HK-2 (cell line): ENCODE measurements at regions not wholly inside any gene's neighbourhood (a gene's known extent, or its start where the extent isn't known, plus 50 kb on each side); places are given as distances from the start of the nearest gene placed in this dataset.

Source experiments
- DNase-seq: peaks from one replicate; pipeline ENCODE4 v3.0.0-alpha.2; 2018; ENCODE audit not compliant: unreplicated experiment

DNA sequence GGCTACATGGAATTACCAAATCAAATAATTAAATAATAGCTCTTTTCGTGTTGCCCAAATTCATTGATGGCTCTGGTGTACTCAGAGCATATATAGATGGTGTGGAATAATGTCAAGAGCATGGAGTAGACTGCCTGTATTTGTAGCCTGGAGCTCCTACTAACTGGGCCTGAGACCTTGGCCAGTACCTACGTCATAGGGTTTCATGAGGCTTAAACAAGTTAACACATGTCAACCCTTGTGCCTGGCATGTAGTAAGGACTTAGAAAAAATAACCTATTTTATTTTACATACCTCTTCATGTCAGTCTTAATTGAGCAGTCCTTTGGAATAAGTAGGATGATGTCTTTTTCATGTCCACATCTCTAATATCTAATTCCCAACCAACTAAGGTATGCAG lies 223.7 kb upstream of the DPH6 start:
- no peak for DNase-seq

DNA sequence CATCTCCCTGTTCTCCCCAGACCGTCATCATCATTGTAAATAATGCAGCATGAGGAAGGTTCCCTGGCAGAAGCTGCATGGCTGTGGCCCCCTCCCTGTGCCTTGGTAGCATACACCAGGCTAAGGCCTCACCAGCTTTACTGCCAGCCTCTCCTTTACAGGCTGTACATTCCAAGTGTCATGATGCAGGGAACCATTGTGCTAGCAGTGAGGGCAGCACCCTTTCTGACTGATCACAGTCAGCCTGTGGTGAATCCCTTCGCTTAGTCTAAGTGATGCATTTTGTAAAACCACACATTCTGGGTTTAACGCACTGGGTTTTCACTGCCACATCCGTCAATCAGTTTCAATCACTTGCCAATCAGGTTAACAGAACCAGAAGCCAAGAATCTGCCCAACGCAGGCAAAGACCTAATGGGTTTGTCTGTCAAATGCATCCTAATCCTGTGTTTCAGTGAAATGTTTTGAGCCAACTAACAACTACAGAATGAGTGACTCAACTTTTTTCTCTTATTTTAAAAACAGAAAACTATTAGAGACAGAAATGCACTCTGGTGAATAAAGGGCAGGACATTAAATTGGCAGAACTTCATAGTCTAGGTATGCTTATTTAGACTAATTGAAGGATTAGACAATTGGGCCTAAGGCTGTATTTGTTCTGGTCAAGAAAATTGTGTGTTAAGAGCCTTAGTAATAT lies 225.9 kb upstream of the DPH6 start:
- no peak for DNase-seq

DNA sequence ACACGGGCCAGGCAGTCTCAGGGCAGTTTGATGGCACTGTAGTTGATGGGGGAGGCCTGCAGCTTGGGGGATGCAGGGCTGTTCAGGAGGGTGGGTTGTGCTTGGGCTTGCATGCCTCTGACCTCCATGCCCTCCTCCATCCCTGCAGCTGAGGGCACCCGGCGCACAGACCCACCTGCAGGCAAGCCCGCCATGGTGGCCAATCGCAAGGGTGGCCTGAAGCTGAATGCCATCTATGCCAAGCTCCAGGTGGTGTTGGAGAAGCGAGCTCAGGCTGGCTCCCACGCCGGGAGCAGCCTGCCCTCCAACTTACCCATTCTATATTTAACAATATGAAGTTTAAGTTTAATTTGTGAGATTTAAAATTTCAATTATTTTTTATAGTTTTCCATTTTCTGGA lies 228.7 kb upstream of the DPH6 start:
- DNase-seq: no peak

DNA sequence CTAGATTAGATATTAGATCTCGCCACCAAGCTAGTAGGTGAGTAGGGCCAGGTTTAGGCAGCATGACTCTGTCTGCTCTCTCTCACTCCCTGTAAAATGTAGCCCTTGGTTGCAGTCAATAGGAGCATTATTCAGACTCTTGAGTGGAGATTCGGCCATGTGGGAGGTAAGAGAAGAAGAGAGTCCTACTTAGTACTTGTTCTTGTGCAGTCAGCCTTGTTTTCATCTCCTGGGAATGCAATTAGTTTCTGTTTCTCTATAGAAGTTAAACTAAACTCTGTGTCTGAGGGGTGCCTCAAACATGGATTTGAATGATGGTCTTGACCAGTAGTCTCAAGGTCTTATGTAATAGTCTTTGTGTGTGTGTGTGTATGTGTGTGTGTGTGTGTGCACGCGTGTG lies 229.5 kb upstream of the DPH6 start:
- no peak for DNase-seq

DNA sequence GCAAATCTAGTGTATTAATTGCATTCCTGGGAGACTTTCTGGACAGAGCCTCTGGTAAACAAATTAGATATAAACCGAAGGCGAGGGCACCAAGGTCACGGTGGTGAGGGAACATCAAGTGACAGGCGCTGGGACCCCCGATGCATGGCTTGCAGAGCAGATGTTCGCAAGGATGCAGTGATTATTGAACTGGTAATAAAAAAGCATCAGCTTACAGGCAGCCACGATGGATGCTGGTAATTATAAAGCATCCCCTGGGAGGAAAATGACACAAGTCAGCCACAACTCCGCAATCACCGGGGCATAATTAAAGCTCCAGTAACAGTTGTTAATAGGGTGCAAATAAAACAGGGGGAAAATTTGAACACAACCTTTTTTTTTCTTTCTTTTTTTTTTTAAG lies 231.1 kb upstream of the DPH6 start:
- no peak for DNase-seq

DNA sequence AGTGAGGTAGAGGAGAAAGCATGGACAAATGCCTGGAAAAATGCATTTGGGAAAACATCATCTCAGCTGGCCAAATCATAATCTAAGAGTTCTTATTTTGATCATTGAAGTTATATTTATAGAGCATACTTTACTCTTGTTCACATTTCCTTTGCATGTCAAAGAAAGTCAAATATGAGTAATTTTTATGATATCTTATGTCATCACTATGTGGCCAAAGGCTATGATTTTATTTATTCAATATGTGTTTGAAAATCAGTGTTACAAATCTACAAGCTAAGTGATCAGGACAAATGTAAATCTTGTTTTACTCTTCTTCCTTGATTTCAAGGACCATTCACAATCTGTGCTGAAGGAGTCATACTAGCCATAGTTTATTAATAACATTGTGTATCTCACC lies 237.2 kb upstream of the DPH6 start:
- DNase-seq: no peak

DNA sequence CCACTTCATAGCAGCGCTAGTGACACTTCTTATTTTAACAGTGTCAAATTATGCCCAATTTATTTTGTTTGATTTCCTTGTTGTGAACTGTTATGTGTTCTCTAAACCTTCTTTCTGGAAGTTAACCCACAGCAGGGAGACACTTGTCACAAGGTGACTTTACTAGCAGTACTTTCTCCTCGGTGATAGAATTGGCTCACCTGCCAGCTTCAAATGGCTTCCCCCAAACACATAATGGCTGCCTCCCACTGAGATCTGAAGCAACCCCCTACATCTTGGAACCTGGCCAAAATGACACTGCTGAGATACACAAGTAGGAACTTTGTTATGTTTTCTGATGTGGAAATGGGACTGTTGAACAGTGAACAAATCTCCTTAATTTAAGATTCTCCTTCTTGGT lies 238.8 kb upstream of the DPH6 start:
- DNase-seq: no peak

DNA sequence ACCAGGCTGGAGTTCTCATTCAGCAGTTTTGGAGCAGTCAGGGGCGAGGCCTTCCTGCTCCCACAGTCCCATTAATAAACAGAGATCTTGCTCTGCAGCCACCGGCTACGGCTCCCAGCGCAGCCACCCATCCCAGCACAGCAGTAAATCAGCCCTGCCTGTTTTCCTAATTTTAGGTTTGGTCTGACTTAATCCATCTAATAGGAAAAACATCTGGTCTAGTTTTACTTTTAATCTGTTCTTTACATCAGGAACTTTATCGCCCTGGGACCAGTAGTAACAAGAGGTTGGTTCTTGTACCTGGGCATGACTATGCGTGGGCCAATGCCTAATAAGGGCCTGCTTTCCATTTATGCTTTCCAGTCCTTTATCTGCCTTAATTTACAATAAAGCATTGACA lies 264.0 kb upstream of the DPH6 start:
- no peak for DNase-seq

DNA sequence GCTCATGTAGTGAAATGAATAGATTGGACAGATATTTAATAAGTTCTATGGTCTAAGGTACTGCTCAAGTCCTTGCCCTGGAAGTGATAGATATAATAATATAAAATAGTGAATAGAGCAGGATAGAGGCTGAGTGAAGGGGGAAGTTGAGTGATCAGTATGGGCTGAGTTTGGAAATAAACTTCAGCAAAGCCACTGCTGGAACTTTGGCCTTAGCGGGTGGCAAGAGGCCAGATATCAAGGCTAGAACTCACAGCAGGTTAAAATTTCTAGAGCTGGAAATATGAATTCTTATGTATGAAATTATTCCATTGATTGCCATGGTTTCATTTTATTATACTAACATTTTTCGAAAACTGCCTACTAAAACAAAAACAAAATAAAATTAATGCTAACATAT lies 267.6 kb upstream of the DPH6 start:
- no peak for DNase-seq

DNA sequence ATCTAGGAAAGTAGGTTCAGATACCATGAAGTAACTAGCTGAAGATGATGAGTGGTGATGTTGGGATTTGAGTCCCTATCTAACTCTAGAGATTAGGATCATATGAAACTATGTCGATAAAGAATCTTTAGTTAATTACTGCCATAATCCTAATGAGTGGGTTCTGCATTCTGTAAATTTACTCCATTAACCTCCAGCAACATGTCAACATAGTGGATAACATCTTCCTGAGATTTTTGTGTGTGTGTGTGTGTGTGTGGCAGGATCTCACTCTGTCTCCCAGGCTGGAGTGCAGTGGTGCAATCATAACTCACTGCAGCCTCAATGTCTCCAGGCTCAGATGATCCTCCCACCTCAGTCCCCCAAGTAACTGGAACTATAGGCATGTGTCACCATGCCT lies 272.9 kb upstream of the DPH6 start:
- DNase-seq: no peak

DNA sequence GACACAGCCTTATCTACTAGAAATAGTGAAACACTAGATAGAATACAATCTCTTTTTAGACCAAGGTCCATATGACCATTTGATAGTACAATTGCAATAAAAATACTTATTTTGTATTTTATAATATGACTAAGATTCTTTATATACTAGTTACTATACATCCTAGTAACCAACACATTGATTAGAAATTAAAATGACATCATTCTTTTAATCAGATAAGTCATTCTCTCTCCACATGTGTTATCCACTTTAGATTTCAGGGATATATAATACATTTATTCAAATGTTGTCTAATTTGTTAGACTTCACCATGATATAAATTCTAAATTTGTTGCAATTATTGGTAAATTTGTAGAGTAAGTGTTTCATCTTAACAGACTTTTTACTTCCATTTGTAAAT lies 276.2 kb upstream of the DPH6 start:
- DNase-seq: no peak

DNA sequence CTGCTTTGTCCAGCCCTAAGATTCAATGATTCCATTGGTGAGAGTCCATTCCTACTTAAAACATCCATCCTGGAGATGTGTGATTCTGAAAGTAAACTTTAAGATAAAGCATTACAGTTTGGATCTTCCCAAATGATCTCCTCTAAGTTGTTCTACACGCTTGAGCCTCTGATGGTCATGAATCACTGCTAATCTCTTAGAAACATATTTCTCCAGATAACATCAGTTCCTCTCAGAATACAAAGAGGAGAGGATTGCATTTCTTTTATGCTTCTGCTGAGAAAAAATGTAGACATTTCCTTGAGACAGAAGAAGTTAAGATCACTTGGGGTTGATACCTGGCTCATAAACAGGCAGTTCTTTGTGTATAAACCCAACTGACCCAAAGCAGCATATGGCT lies 281.2 kb upstream of the DPH6 start:
- DNase-seq: no peak

DNA sequence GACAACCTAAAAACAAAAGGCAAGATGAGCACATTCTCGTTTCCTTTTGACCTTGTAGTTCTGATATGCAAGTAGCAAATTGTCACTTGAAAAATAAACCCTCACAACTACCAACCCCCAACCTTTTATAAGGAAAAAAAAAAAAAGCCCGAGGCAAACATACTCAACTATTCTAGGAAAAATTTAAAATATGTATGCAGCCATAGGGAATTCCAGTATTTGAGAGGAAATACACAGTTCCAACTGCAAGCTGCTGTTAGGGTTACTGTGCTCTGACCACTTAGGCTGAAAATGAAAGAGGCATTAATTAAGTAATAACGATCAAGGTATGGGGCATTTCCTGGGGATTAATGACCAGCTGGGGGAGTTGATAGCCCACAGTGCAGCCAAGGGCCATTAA lies 281.9 kb upstream of the DPH6 start:
- DNase-seq: no peak

DNA sequence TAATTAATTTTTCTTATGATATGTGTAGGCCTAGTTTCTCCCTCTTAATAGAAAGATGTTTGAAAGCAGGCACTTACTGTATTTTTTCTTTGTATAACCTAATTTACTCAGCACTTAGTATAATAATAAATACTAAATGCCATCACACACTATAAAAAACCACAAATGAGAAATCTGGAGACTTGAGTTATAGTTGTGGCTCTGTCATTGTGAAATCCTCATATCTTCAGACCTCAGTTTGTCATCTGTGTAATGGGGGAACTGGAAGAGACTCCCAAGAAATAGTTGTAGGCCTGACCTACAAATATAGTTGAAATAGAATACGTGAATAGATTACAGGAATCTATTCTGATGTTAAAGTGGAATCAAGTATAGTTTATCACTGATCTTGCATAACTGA lies 287.6 kb upstream of the DPH6 start:
- DNase-seq: no peak

DNA sequence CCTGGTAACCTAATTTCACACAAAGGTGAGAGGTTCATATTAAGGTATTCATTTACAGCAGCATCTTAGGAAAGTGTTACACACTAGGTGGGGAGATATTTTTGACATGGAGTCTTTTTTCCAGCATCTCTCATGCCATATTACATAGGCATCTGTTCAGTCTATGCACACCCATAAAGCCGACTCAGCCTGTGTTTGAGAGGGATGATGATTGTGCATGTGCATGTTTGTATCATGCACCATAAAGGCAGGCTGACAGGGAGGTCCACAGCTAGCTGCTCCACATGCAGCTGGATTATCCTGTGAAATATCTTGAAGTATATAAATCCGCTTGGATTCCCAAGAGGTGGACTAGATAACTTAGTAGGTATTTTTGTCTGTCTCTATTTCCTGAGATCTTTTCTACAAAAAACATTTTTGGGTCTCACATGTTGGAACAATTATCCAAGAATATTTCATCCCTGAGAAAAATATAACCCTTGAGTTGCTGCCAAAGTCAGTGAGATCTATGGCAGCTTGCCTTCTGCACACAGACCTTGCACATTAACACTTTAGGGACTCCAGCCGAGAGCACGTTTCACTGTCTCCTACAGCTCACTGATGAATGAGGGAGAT lies 288.4 kb upstream of the DPH6 start:
- DNase-seq: no peak

DNA sequence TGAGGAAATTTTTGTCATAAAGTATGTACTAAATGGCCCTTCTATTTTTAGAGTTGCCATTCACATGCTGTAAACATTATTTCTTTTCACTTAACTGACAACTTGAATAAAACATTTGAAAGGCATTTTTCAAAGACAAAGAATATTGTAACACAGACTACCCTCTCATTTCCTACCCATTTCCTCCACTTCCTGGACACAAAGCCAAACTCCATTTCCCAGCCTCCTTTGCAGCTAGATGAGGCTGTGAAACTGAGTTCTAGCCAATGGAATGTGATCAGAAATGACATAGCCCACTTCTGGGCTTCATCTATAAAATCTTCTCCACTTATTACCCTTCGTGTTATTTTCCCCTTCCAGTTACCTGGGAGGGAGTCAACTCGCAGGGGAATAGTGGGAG lies 288.9 kb upstream of the DPH6 start:
- DNase-seq: no peak

DNA sequence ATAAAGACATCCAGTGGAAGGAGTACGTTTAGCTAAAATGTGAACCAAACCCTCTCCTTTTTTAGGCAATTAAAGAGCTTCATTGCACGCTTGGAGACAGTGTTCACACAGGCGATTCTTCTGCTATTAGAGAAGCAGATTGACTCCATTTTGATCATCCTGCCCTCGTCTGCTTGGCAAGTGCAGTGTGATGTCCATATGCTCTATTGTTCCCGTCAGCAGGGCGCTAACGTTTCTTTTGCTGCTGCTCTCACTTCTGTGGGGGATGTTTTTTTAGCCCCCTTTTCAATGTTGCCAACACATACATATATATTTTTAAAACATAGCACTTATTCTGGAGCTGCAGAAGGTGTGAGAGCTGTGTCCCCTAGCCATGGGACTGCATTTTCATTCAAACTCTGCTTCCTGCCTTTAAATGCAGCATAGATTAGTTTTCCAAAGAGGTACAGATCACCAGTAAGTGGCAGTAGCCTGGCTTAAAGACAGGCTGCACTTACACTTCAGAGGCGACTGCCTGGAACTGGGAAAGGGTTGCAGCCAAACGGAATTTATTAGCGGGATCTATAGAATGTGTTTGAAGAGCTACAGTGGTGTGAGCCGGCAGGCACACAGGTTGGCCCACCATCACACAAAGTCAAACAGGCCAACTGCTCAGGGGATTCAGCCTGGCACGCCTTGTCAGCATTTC lies 292.6 kb upstream of the DPH6 start:
- no peak for DNase-seq

DNA sequence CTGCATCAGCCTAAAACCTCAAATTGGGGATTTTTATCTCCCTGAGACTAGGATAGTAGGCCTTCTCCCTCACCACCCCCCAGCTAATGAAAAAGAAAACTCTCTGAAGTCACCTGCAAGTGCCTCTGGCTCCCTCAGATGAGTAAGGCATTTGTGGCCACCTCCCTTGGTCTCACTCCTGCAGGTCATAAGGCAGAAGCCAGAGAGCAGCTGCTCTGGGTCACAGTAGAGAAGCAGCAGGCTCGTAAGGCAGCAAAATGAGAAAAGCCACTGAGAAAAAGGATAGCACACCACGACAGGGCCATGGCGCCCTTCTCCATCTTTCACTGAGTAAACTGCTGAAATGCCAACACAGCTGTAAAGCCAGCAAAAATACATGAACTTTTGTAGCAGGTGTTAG lies 296.7 kb upstream of the DPH6 start:
- no peak for DNase-seq

DNA sequence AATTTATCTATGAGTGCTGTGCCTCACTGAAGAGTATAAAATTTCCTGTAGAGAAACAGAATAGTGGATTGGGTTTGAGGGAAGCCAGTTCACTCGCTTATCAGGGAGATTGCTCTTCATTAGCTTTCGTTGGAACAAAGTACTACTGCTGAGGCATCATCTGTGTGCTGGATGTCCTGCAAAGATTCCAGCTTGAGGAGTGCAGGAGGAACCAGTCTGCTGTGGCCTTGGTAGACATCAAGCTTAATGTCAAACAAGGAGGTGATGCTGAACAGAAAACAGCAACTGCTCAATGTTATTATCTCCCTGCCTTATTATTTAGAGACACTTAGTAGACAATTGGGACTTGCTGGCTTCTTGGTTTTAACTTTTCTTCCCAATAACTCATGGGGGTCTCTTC lies 297.5 kb upstream of the DPH6 start:
- DNase-seq: no peak

DNA sequence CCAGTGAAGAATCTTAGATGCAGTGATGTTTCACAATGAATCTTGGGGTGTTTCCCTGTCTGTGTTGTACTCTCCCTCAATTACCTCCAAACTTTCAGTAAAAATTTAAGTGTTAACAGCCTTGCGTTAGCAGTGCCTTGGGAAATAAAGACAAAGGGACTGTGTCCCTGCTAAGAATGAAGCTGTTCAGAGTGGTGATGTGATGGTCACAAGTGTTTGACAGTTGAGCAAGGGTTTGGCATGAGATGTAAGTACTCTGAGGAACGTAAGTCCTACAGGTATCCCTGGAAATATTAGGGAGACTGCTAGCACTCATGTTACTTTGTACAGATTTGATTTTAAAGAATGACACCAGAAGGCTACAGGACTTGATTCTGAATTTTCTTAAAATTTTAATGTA lies 304.3 kb upstream of the DPH6 start:
- DNase-seq: no peak

DNA sequence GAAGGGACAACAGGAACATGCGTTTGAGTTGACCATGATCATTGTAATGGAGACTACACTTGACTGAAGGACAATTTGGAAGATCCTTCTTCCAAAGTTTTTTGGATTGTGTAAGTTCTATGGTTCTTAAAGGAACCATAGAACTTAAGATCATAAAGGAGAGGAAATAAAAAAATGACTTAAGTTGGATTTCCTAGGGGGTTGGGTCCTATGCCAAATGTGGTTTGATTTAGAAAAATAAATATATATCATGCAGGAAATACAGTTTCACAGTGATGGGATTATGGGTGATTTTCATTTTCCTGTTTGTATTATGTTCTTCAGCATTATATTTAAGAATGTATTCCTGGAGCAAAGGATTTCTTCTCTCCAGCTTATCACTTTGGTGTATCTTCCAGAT lies 305.5 kb upstream of the DPH6 start:
- no peak for DNase-seq

DNA sequence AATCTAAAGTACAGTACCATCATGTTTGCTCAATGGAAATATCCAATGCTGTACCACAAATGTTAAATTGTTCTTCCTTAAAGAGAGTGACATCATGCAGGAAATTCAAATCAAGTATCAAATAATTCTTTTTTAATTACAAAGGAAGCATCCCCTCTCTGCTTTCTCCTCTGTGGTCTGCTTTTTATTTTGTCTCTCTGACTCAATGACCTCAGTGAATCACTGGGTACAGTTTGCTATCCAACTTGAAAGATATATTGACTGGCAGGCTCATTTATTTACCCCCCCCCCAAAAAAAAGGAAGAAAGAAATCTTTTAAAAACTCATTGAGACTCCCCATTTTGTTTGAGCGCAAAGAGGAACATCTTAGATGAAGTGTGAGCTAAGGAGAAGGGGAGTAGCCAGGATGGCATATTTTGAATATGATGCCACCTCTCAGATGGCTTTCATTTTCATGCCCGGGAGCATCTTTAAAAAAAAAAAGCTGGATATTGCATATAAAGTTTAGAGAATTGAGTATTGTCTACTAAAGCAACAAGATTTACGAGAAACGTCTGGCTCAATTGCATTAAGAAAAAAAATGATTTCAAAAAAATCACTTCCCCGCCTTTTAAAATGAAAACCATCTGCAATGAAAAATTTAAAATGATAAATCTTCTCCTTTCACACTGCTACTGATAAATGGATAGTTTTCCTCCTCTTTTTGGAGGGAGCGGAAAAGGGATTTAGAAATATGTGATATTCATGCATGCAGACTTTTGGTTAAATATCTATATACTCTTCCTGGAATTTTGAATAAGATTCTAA lies 307.1 kb upstream of the DPH6 start:
- no peak for DNase-seq

DNA sequence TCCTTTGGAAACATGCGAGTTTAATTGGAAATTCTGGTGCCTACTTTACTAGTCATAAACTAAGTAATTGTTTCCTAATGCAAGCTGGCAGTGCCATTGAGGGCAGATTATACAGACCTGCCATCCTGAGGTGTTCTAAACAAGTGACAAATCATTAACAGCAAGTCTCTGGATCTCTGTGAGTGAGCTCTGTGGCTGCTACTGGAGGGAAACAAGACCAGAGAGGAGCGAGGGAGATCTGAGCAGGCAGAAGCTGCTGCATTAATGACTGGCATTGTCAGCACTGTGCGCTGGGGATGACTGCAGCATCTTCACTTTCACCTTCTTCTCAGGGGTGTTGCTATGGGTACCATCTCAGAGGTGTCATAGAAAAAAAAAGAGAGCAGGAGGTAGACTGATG lies 308.4 kb upstream of the DPH6 start:
- DNase-seq: no peak
